Right lobe of liver (tissue), 6 donors: ENCODE measurements at regions not wholly inside any gene's neighbourhood (a gene's known extent, or its start where the extent isn't known, plus 50 kb on each side); places are given as distances from the start of the nearest gene placed in this dataset.
A peak's percentile ranks its signal among the peaks of the same experiment; 100 is the strongest.
"Not testable (repeated sequence)": the region's sequence is repeated elsewhere in the genome, so short reads cannot be mapped to it uniquely, and the experiment has no call there.

ENCODE experiments used
- ATAC-seq, 4 donors: fragments of 200-7000 bp; cut with Tn5 transposase; one replicate each; pipeline ENCODE4 v1.9.1; 2020; ENCODE audit warnings: mild to moderate bottlenecking in 4 of 4, moderate library complexity in 4 of 4
- DNase-seq, 3 donors: peaks; one replicate each; pipeline ENCODE4 v3.0.0-alpha.2; 2020
- H3K27ac ChIP-seq, 3 donors: fragments of 200-600 bp; one replicate each; pipeline ENCODE4 v1.8.0; 2022
- H3K27me3 ChIP-seq, 2 donors: fragments of 200-600 bp; one replicate each; pipeline ENCODE4 v1.8.0; 2022
- H3K36me3 ChIP-seq, 4 donors: fragments of 200-600 bp; sonication (generic) in 1 of 4; one replicate each; pipeline versions ENCODE4 v1.5.1 to v1.8.0; 2017 to 2022; ENCODE audit warnings: control low read depth in 1 of 4
- H3K4me1 ChIP-seq, 4 donors: fragments of 200-600 bp; sonication (generic) in 1 of 4; one replicate each; pipeline versions ENCODE4 v1.5.1 to v1.8.0; 2017 to 2022; ENCODE audit warnings: control low read depth in 1 of 4
- H3K4me3 ChIP-seq, 3 donors: fragments of 200-600 bp; one replicate each; pipeline ENCODE4 v1.8.0; 2022
- H3K9me3 ChIP-seq, 4 donors: fragments of 200-600 bp; sonication (generic) in 1 of 4; one replicate each; pipeline versions ENCODE4 v1.5.1 to v1.8.0; 2017 to 2022; ENCODE audit warnings: control low read depth in 1 of 4
- CTCF ChIP-seq, 4 donors: fragments of 200-600 bp in 3 of 4; fragments of 450-650 bp in 1 of 4; IDR thresholded peaks; one replicate each; pipeline versions ENCODE4 v1.5.1 to v1.8.0; 2016 to 2022; ENCODE audit warnings: antibody characterized with exemption in 4 of 4, mild to moderate bottlenecking in 2 of 4
- POLR2A ChIP-seq: fragments of 450-650 bp; IDR thresholded peaks from one replicate; pipeline ENCODE4 v1.6.1; 2017; ENCODE audit warnings: antibody characterized with exemption, mild to moderate bottlenecking
- WGBS: methylation state at CpG from one replicate; pipeline ENCODE4 v1.1.6; 2018; ENCODE audit warnings: low coverage, low lambda C conversion rate; ENCODE audit not compliant: insufficient coverage; ENCODE audit errors: missing lambda C conversion rate; 5-methylcytosine and 5-hydroxymethylcytosine counted together
- intact Hi-C, 2 donors: fragments of 100-400 bp; cut with DNase I; formaldehyde crosslinking; loops; one replicate each; pipeline versions ENCODE4 v1.11.2 to v1.14.1; 2022
- donor health status: DM: no; HTN: yes; CAD: no.
- donor health status: DM: no; HTN: no; CAD: no.
- donor health status: DM: no; HTN: no; CAD: no.
- donor health status: DM: no; HTN: yes; CAD: no.
- donor health status: DM: no; HTN: yes; CAD: no.

- 92% methylated on average over 2 of the region's 2 CpGs for WGBS
- H3K4me3 ChIP-seq, intact Hi-C loops, H3K4me1 ChIP-seq, H3K36me3 ChIP-seq, H3K27me3 ChIP-seq, DNase-seq, ATAC-seq, H3K9me3 ChIP-seq, H3K27ac ChIP-seq: not testable (repeated sequence)
- TF ChIP-seq CTCF (IDR thresholded peaks at IDR 0.05) = peak; percentile 24 to 56 (median 32)
Measured at GRCh38 chr3:74376323-74376722, 238.1 kb downstream of the CNTN3 start.

- WGBS = 86% methylated on average over 1 of the region's 1 CpG
- Histone ChIP-seq H3K27me3 (no peaks in the 10 kb centered on the region), H3K36me3 (no peaks in the 10 kb centered on the region), H3K4me1 (no peaks in the 10 kb centered on the region), H3K4me3 (no peak overlapping the region), H3K9me3 (no peaks in the 10 kb centered on the region), H3K27ac (no peak overlapping the region)
- TF ChIP-seq POLR2A = no peak
- no peak for TF ChIP-seq CTCF (IDR thresholded peaks at IDR 0.05)
- ATAC-seq (no peak), DNase-seq (no peak)
- intact Hi-C loops = no loop called here
Measured at GRCh38 chr3:74375653-74376052, 238.8 kb downstream of the CNTN3 start.

- no peaks in the 10 kb centered on the region for H3K27me3 ChIP-seq
- H3K4me3 ChIP-seq = no peak overlapping the region
- no peaks in the 10 kb centered on the region for H3K36me3 ChIP-seq
- H3K4me1 ChIP-seq = no peaks in the 10 kb centered on the region
- no peak overlapping the region for H3K27ac ChIP-seq
- DNase-seq (no peak), ATAC-seq (peak in 1 of 4 donors; percentile 48)
- H3K9me3 ChIP-seq = no peaks in the 10 kb centered on the region
- TF ChIP-seq POLR2A (no peak), CTCF (IDR thresholded peaks at IDR 0.05) (no peak)
- WGBS = 79% methylated on average over 2 of the region's 2 CpGs
- intact Hi-C loops = no loop called here
Measured at GRCh38 chr3:74372743-74373142, 241.7 kb downstream of the CNTN3 start.

- no peak overlapping the region for H3K4me3 ChIP-seq
- no peak for ATAC-seq
- H3K36me3 ChIP-seq = no peaks in the 10 kb centered on the region
- TF ChIP-seq POLR2A (no peak), CTCF (IDR thresholded peaks at IDR 0.05) (no peak)
- H3K27me3 ChIP-seq = no peaks in the 10 kb centered on the region
- 95% methylated on average over 2 of the region's 2 CpGs for WGBS
- DNase-seq = no peak
- no peak overlapping the region for H3K27ac ChIP-seq
- intact Hi-C loops = no loop called here
- no peaks in the 10 kb centered on the region for H3K9me3 ChIP-seq
- no peaks in the 10 kb centered on the region for H3K4me1 ChIP-seq
Measured at GRCh38 chr3:74370342-74370741, 244.1 kb downstream of the CNTN3 start.

- 87% methylated on average over 1 of the region's 1 CpG for WGBS
- Histone ChIP-seq H3K27me3 (no peaks in the 10 kb centered on the region), H3K9me3 (no peaks in the 10 kb centered on the region), H3K36me3 (no peaks in the 10 kb centered on the region), H3K27ac (no peak overlapping the region), H3K4me1 (no peaks in the 10 kb centered on the region), H3K4me3 (no peak overlapping the region)
- intact Hi-C loops = no loop called here
- no peak for DNase-seq
- ATAC-seq = no peak
- TF ChIP-seq CTCF (IDR thresholded peaks at IDR 0.05) = no peak
- TF ChIP-seq POLR2A = no peak
Measured at GRCh38 chr3:74366331-74366730, 248.1 kb downstream of the CNTN3 start.
